Thyroid gland (tissue), 4 donors: ENCODE measurements at regions not wholly inside any gene's neighbourhood (a gene's known extent, or its start where the extent isn't known, plus 50 kb on each side); places are given as distances from the start of the nearest gene placed in this dataset.
A peak's percentile ranks its signal among the peaks of the same experiment; 100 is the strongest.

ENCODE experiments used
- DNase-seq, 2 donors: peaks; one replicate each; pipeline ENCODE4 v3.0.0-alpha.2; 2019
- H3K27ac ChIP-seq, 3 donors: fragments of 200-600 bp; sonication (generic); 1 replicate in 2 of 3; 2 replicates in 1 of 3; pipeline ENCODE4 v1.5.1; 2016 to 2019; ENCODE audit warnings: mild to moderate bottlenecking in 1 of 3, moderate library complexity in 1 of 3
- H3K27me3 ChIP-seq: fragments of 200-600 bp; sonication (generic); one replicate; pipeline ENCODE4 v1.5.1; 2019
- H3K36me3 ChIP-seq, 2 donors: fragments of 200-600 bp; sonication (generic); one replicate each; pipeline ENCODE4 v1.5.1; 2016 to 2019
- H3K4me1 ChIP-seq, 2 donors: fragments of 200-600 bp; sonication (generic); one replicate each; pipeline ENCODE4 v1.5.1; 2017 to 2019
- H3K4me3 ChIP-seq, 3 donors: fragments of 200-600 bp; sonication (generic); replicated peaks in 1 of 3; 1 replicate in 2 of 3; 2 replicates in 1 of 3; pipeline ENCODE4 v1.5.1; 2016; ENCODE audit warnings: mild to moderate bottlenecking in 1 of 3
- H3K9me3 ChIP-seq: fragments of 200-600 bp; sonication (generic); one replicate; pipeline ENCODE4 v1.5.1; 2017
- CTCF ChIP-seq, 6 experiments: fragments of 200-600 bp in 3 of 6; fragments of 450-650 bp in 3 of 6; sonication (generic) in 3 of 6; IDR thresholded peaks; one replicate each; pipeline ENCODE4 v1.5.1; 2016 to 2019; ENCODE audit warnings: antibody characterized with exemption in 6 of 6, mild to moderate bottlenecking in 2 of 6, inconsistent platforms in 1 of 6, moderate library complexity in 1 of 6
- POLR2A ChIP-seq, 2 donors: fragments of 450-650 bp; IDR thresholded peaks; one replicate each; pipeline ENCODE4 v1.6.1; 2017; ENCODE audit warnings: antibody characterized with exemption in 2 of 2, mild to moderate bottlenecking in 2 of 2, moderate library complexity in 1 of 2
- WGBS, 2 donors: methylation state at CpG; one replicate each; pipeline ENCODE4 v1.1.5; 2017; 5-methylcytosine and 5-hydroxymethylcytosine counted together
- intact Hi-C: fragments of 100-400 bp; cut with DNase I; formaldehyde crosslinking; loops from one replicate; pipeline ENCODE4 v1.15.1; 2023

- WGBS, 2 donors = 86 to 90% methylated on average over 11 of the region's 11 CpGs
- DNase-seq = no peak
Observed at GRCh38 chr1:234713440-234713839, 103.5 kb upstream of the IRF2BP2 start.

DNA sequence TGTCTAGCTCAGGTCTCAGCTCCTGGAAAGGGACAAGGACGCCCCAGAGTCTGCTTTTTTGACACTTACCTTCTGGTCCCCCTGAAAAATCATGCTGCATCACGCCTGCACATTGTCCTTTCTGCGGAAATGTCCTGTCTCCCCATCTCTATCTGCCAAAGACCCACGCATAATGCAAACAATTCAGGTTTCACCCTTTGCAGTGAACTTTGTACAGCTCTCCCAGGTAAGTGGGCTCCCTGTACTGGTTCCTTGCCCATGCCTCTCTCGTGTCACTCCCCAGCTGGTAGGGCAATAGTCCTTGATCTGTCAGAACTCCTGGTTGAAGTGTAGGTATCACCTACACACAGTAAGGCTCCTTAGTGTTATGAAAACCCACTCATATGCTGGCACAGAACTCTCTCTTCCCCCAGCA is 102.9 kb upstream of the IRF2BP2 start:
- TF ChIP-seq POLR2A (IDR thresholded peaks at IDR 0.05) (no peak), CTCF (IDR thresholded peaks at IDR 0.05) (no peak)
- Histone ChIP-seq H3K27me3 (no peaks in the 10 kb centered on the region), H3K27ac (peak overlapping the region in 1 of 3 donors; percentile 96), H3K9me3 (no peaks in the 10 kb centered on the region), H3K4me3 (no peak overlapping the region), H3K4me1 (peaks cover 50 to 65% of the 10 kb centered on the region in 2 donors), H3K36me3 (no peaks in the 10 kb centered on the region)
- intact Hi-C loops = loop anchor here (10.0 kb wide), 2 partner anchors 212 to 362 kb away; no protein-coding TSS in a partner anchor
- no peak for DNase-seq
- WGBS, 2 donors = 80 to 91% methylated on average over 5 of the region's 5 CpGs

More at GRCh38 chr1:234713440-234713839, 103.5 kb upstream of the IRF2BP2 start:
- no peaks in the 10 kb centered on the region for H3K9me3 ChIP-seq
- H3K27me3 ChIP-seq = no peaks in the 10 kb centered on the region
- TF ChIP-seq CTCF (IDR thresholded peaks at IDR 0.05) (no peak), POLR2A (IDR thresholded peaks at IDR 0.05) (no peak)
- H3K4me3 ChIP-seq = no peak overlapping the region
- H3K27ac ChIP-seq = peak overlapping the region in 1 of 3 donors; percentile 96
- no peaks in the 10 kb centered on the region for H3K36me3 ChIP-seq
- intact Hi-C loops = loop anchor here (10.0 kb wide), 2 partner anchors 211 to 361 kb away; no protein-coding TSS in a partner anchor
- peaks cover 52 to 66% of the 10 kb centered on the region in 2 donors for H3K4me1 ChIP-seq

DNA sequence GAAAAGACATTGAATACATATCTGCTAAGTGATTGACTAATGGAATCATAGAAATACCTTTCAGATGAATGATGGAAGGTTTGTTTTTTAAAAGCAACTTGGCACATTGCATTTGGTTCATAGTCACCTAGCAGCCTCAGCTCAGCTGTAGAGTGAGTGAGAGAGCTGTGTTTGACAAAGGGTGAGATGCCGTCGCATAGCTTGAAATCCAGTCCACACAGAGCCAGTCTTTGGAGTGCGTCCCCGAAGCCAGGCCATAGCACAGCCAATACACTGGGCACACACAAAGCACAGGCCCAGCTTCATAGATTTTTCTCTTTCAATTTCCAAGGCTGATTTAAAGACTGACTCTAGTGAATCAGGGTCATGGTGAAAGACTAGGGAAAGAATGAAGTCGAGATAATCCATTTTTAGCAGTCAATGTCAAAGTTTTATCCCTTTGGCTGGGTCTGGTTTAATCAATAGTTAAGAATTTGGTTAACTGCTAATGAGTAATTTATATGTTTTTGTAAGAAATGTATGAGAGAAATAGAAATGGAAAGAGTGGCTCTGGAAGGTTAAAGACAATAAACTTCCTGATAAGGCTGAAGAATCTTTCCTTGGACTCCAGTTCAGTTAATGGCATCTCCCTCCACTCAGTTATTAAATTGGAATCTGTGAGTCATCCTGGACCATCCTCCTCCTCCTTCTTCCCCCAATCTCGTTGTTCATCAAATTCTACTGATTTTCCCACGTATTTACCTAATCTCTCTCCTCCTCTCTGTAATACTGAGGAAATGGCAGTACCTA is 101.2 kb upstream of the IRF2BP2 start:
- intact Hi-C loops = loop anchor here (10.0 kb wide), 2 partner anchors 214 to 364 kb away; no protein-coding TSS in a partner anchor
- Histone ChIP-seq H3K9me3 (no peaks in the 10 kb centered on the region), H3K4me1 (peaks cover 45 to 59% of the 10 kb centered on the region in 2 donors), H3K27ac (peak overlapping the region; percentile 82 to 96 (median 93)), H3K36me3 (no peaks in the 10 kb centered on the region), H3K4me3 (no peak overlapping the region), H3K27me3 (no peaks in the 10 kb centered on the region)
- TF ChIP-seq POLR2A (IDR thresholded peaks at IDR 0.05) = no peak
- no peak for TF ChIP-seq CTCF (IDR thresholded peaks at IDR 0.05)
- DNase-seq = peak; percentile 64 to 67
- WGBS, 2 donors = 53 to 59% methylated on average over 7 of the region's 7 CpGs

- 97 to 98% methylated on average over 6 of the region's 6 CpGs for WGBS, 2 donors
- peak overlapping the region; percentile 82 to 96 (median 93) for H3K27ac ChIP-seq
- no peak for TF ChIP-seq CTCF (IDR thresholded peaks at IDR 0.05)
- no peak for TF ChIP-seq POLR2A (IDR thresholded peaks at IDR 0.05)
- intact Hi-C loops = loop anchor here (10.0 kb wide), 2 partner anchors 214 to 364 kb away; no protein-coding TSS in a partner anchor
- no peaks in the 10 kb centered on the region for H3K9me3 ChIP-seq
- no peaks in the 10 kb centered on the region for H3K27me3 ChIP-seq
- DNase-seq = no peak
- no peak overlapping the region for H3K4me3 ChIP-seq
- H3K4me1 ChIP-seq = peaks cover 37 to 52% of the 10 kb centered on the region in 2 donors
- H3K36me3 ChIP-seq = no peaks in the 10 kb centered on the region
Observed at GRCh38 chr1:234710381-234710780, 100.4 kb upstream of the IRF2BP2 start.
